Endothelial cell (in vitro differentiated cells): ENCODE measurements at regions not wholly inside any gene's neighbourhood (a gene's known extent, or its start where the extent isn't known, plus 50 kb on each side); places are given as distances from the start of the nearest gene placed in this dataset.

ENCODE experiments used
- DNase-seq: peaks from one replicate; pipeline ENCODE4 v3.0.0; 2021; ENCODE audit warnings: low spot score
- H3K27ac Mint-ChIP-seq: one replicate; pipeline ENCODE4 v1.8.0; 2021; ENCODE audit warnings: mixed read lengths, inconsistent platforms; ENCODE audit not compliant: unreplicated experiment
- H3K27me3 Mint-ChIP-seq: one replicate; pipeline ENCODE4 v1.8.0; 2021; ENCODE audit warnings: mild to moderate bottlenecking, moderate library complexity, mixed read lengths, inconsistent platforms; ENCODE audit not compliant: unreplicated experiment
- H3K36me3 Mint-ChIP-seq: one replicate; pipeline ENCODE4 v1.8.0; 2021; ENCODE audit warnings: mild to moderate bottlenecking, low read depth, mixed read lengths, inconsistent platforms; ENCODE audit not compliant: unreplicated experiment
- H3K4me1 Mint-ChIP-seq: one replicate; pipeline ENCODE4 v1.8.0; 2021; ENCODE audit warnings: mild to moderate bottlenecking, mixed read lengths, inconsistent platforms; ENCODE audit not compliant: unreplicated experiment
- H3K4me3 Mint-ChIP-seq: one replicate; pipeline ENCODE4 v1.8.0; 2021; ENCODE audit warnings: mild to moderate bottlenecking, mixed read lengths, inconsistent platforms; ENCODE audit not compliant: unreplicated experiment
- H3K9me3 Mint-ChIP-seq: one replicate; pipeline ENCODE4 v1.8.0; 2021; ENCODE audit warnings: mixed read lengths, inconsistent platforms; ENCODE audit not compliant: unreplicated experiment
- TF ChIP-seq, protein P1 (sequence below): fragments of 200-600 bp; sonication (generic); IDR thresholded peaks from one replicate; pipeline ENCODE4 v1.5.0; 2021; ENCODE audit warnings: antibody characterized with exemption; ENCODE audit not compliant: unreplicated experiment

DNA sequence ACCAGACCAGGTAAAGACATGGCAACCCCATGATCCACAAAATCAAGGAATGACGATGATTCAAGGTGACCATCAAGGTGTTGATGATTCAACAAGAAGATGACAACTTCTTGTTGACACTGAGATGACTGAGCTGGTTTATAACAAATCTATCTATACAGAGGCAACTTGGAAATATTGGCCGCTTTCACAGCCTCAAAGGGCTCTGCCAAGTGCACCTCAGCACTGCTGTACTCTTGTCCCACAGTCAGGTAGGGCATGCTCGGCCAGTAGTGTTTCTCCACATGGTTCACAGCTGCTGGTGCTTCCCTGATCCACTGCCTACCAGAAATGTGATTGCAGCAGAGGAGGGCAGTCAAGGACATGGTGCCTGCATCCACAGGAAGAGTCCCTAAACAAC lies 125.2 kb upstream of the SYT6 start:
- no peak overlapping the region for H3K4me3 Mint-ChIP-seq
- no peaks in the 10 kb centered on the region for H3K4me1 Mint-ChIP-seq
- no peaks in the 10 kb centered on the region for H3K36me3 Mint-ChIP-seq
- H3K9me3 Mint-ChIP-seq, result no peaks in the 10 kb centered on the region
- H3K27ac Mint-ChIP-seq, result no peak overlapping the region
- TF ChIP-seq, protein P1, sequence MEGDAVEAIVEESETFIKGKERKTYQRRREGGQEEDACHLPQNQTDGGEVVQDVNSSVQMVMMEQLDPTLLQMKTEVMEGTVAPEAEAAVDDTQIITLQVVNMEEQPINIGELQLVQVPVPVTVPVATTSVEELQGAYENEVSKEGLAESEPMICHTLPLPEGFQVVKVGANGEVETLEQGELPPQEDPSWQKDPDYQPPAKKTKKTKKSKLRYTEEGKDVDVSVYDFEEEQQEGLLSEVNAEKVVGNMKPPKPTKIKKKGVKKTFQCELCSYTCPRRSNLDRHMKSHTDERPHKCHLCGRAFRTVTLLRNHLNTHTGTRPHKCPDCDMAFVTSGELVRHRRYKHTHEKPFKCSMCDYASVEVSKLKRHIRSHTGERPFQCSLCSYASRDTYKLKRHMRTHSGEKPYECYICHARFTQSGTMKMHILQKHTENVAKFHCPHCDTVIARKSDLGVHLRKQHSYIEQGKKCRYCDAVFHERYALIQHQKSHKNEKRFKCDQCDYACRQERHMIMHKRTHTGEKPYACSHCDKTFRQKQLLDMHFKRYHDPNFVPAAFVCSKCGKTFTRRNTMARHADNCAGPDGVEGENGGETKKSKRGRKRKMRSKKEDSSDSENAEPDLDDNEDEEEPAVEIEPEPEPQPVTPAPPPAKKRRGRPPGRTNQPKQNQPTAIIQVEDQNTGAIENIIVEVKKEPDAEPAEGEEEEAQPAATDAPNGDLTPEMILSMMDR, result no peak
- no peak for DNase-seq
- H3K27me3 Mint-ChIP-seq, result no peaks in the 10 kb centered on the region

DNA sequence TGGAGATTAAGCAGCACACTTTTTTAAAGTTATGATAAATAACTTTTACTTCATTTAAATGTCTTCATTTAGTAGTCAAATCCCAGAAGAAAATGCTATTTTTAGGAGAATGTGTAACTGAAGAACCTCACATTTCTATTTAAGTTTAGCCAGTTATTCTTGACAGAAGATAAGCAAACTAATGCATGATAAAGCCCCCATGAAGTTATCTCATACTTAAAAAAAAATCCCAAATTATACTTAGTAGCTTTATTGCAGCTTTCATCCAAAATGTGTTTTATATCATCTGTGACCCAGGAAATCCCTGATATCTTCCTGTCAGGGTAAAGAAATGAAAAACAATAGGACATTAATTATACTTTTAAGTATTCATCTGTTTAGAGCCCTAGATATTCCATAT lies 124.8 kb upstream of the SYT6 start:
- no peak overlapping the region for H3K4me3 Mint-ChIP-seq
- H3K4me1 Mint-ChIP-seq, result no peaks in the 10 kb centered on the region
- H3K9me3 Mint-ChIP-seq, result no peaks in the 10 kb centered on the region
- no peak for DNase-seq
- TF ChIP-seq, protein P1, result no peak
- H3K27me3 Mint-ChIP-seq, result no peaks in the 10 kb centered on the region
- H3K27ac Mint-ChIP-seq, result no peak overlapping the region
- H3K36me3 Mint-ChIP-seq, result no peaks in the 10 kb centered on the region

DNA sequence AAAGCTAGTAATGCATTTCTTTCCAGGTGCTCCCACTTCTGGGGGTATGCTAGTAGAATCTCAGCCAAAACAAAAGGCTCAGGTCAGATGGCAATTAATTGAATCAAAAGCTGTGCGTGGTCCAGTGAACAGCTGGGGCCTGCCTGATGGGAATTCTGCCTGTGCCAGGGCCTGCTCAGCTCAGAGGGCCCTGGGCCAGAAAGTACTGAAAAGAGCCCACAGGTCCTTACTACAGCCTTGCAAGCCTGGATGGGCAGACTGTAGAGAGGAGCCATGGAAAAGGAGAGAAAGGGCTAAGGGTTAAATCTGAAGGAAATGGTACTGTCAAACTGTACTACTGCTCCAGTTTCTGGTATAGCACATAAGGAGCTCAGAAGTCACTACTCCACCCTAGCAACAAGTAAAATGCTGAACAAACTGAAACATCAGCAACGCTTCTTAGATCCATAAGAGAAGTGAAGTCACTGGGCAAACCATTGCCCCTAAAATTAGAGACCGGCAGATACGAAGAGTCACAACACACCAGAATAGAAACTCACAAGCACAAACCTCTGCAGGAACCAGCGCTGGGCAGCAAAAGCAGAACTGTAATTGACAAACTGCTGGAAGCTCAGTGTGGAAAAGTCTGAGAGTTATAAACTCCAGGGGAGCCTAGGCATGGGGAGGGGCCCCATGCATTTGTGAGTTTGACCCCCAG lies 121.1 kb upstream of the SYT6 start:
- no peak overlapping the region for H3K4me3 Mint-ChIP-seq
- H3K27me3 Mint-ChIP-seq, result no peaks in the 10 kb centered on the region
- H3K27ac Mint-ChIP-seq, result no peak overlapping the region
- TF ChIP-seq, protein P1, result no peak
- H3K9me3 Mint-ChIP-seq, result no peaks in the 10 kb centered on the region
- no peaks in the 10 kb centered on the region for H3K4me1 Mint-ChIP-seq
- no peak for DNase-seq
- no peaks in the 10 kb centered on the region for H3K36me3 Mint-ChIP-seq

DNA sequence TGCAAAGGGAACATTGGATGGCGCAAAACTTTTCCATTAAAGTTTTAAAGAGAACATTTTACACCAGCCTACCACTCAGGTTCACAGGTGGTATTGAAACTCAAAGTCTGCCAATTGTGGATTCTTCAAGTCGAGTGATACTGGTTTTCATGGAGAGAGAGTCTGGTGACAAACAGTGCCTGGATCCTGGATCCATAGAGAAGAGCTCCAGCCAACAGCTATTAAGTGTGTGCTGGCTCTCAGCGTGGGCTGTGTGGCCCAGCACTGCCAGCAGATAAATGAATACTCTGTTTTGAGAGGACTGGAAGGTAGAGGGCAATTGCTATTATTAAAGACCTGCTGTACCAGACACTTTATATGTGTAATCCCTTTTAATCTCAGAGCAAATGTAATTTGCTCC lies 118.9 kb upstream of the SYT6 start:
- Mint-ChIP-seq H3K27ac (no peak overlapping the region), H3K4me1 (no peaks in the 10 kb centered on the region), H3K36me3 (no peaks in the 10 kb centered on the region), H3K9me3 (no peaks in the 10 kb centered on the region), H3K27me3 (no peaks in the 10 kb centered on the region), H3K4me3 (no peak overlapping the region)
- DNase-seq, result no peak
- TF ChIP-seq, protein P1, result no peak

DNA sequence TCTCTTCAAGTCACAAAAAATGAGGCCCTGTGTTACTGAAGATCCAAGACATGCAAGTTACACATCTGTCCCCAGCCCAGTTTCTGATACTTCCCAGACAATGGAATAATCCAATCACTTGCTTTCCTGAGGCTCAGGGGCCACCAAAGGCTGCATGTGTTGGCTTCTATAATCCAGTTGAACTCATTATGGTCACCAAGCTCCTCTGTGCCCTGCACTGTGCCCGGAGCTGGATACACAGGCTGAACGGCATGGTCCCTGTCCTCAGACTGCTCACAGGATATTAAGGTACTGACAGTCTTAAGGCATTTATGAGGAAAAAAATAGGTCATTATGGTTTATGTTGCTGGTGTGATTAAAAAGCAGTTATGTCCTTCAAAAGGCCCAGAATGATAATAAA lies 117.0 kb upstream of the SYT6 start:
- Mint-ChIP-seq H3K36me3 (no peaks in the 10 kb centered on the region), H3K4me1 (no peaks in the 10 kb centered on the region), H3K4me3 (no peak overlapping the region), H3K27me3 (peaks cover 1% of the 10 kb centered on the region), H3K9me3 (no peaks in the 10 kb centered on the region), H3K27ac (no peak overlapping the region)
- TF ChIP-seq, protein P1, result no peak
- no peak for DNase-seq
